HCT116 (cell line): ENCODE measurements at regions not wholly inside any gene's neighbourhood (a gene's known extent, or its start where the extent isn't known, plus 50 kb on each side); places are given as distances from the start of the nearest gene placed in this dataset.

Source experiments
- ATAC-seq: fragments of 200-7000 bp; cut with Tn5 transposase; 2 replicates; pipeline ENCODE4 v1.9.1; 2020; ENCODE audit warnings: mild to moderate bottlenecking, moderate library complexity
- BruUV-seq: library from RNA; stranded (reverse); fragments of 400-500 nt; replicated peaks from 2 replicates; lab custom pipeline; 2021; lab: Mats Ljungman, UMichigan
- CTCF ChIA-PET: fragments of 300-600 bp; sonication (Branson Sonifier 250); formaldehyde crosslinking; loops from one replicate; lab custom pipeline; 2021; ENCODE audit warnings: antibody characterized with exemption; lab: Charles Lee
- POLR2A ChIA-PET: fragments of 300-600, 350-600 bp; sonication (Branson Sonifier 250); formaldehyde crosslinking; loops from one replicate; lab custom pipeline; 2021; ENCODE audit warnings: antibody characterized with exemption; lab: Charles Lee
- RAD21 ChIA-PET, 2 experiments: fragments of 300-600 bp; sonication (Branson Sonifier 250); formaldehyde crosslinking; loops; one replicate each; lab custom pipeline; 2023; ENCODE audit warnings: low total read pairs in 2 of 2; ENCODE audit not compliant: uncharacterized antibody in 2 of 2, unreplicated experiment in 2 of 2, low non-redundant PET in 1 of 2; lab: Charles Lee
- DNase-seq: peaks from one replicate; pipeline ENCODE4 v3.0.0-alpha.2; 2010; ENCODE audit warnings: low read depth, low spot score
- H2AFZ ChIP-seq: fragments of 200-600 bp; shearing (Covaris generic), sonication (generic); 2 replicates; pipeline ENCODE4 v1.6.1; 2017; ENCODE audit warnings: low read depth, mixed run types, mixed read lengths, antibody characterized with exemption, low read length; ENCODE audit not compliant: poor library complexity, severe bottlenecking
- H3K27ac ChIP-seq: 2 replicates; pipeline ENCODE4 v1.5.1; 2012; ENCODE audit warnings: low read depth, low read length
- H3K27me3 ChIP-seq: fragments of 200-600 bp; sonication (generic); 2 replicates; pipeline ENCODE4 v1.6.1; 2016; ENCODE audit warnings: mixed run types, low read length, mixed read lengths; ENCODE audit not compliant: insufficient read depth
- H3K36me3 ChIP-seq, 2 experiments: fragments of 200-500 bp in 1 of 2; fragments of 200-600 bp in 1 of 2; sonication (Bioruptor generic) in 1 of 2; sonication (generic) in 1 of 2; 2 replicates each; pipeline versions ENCODE4 v1.5.1 to v1.6.1; 2014 to 2016; ENCODE audit warnings: low read length in 2 of 2, inconsistent platforms in 1 of 2, mixed read lengths in 1 of 2, mixed run types in 1 of 2; ENCODE audit not compliant: insufficient read depth in 2 of 2, control insufficient read depth in 1 of 2
- H3K4me1 ChIP-seq, 2 experiments: fragments of 200-600 bp in 1 of 2; sonication (generic) in 1 of 2; 2 replicates each; pipeline versions ENCODE4 v1.5.1 to v1.6.1; 2012 to 2017; ENCODE audit warnings: low read length in 2 of 2, inconsistent platforms in 1 of 2, mild to moderate bottlenecking in 1 of 2, mixed read lengths in 1 of 2, mixed run types in 1 of 2, moderate library complexity in 1 of 2; ENCODE audit not compliant: insufficient read depth in 2 of 2, control insufficient read depth in 1 of 2
- H3K4me2 ChIP-seq: fragments of 200-600 bp; sonication (generic); 2 replicates; pipeline ENCODE4 v1.6.1; 2017; ENCODE audit warnings: mixed run types, low read length, mixed read lengths
- H3K4me3 ChIP-seq, 2 experiments: fragments of 200-600 bp in 1 of 2; sonication (generic) in 1 of 2; replicated peaks in 1 of 2; 2 replicates each; pipeline ENCODE4 v1.5.1; 2011 to 2016; ENCODE audit warnings: low read length in 2 of 2, control low read depth in 1 of 2, low read depth in 1 of 2, mild to moderate bottlenecking in 1 of 2, mixed read lengths in 1 of 2, mixed run types in 1 of 2
- H3K79me2 ChIP-seq: fragments of 200-600 bp; sonication (generic); 2 replicates; pipeline ENCODE4 v1.6.1; 2017; ENCODE audit warnings: mild to moderate bottlenecking, mixed run types, low read length, moderate library complexity, mixed read lengths; ENCODE audit not compliant: insufficient read depth
- H3K9ac ChIP-seq: fragments of 200-600 bp; sonication (generic); 2 replicates; pipeline ENCODE4 v1.6.1; 2016; ENCODE audit warnings: low read length, mixed read lengths
- H3K9me2 ChIP-seq: fragments of 200-600 bp; sonication (generic), shearing (Covaris generic); 2 replicates; pipeline ENCODE4 v1.6.1; 2017; ENCODE audit warnings: mixed run types, mild to moderate bottlenecking, moderate library complexity; ENCODE audit not compliant: insufficient read depth
- H3K9me3 ChIP-seq, 2 experiments: fragments of 200-500 bp in 1 of 2; fragments of 200-600 bp in 1 of 2; sonication (Bioruptor generic) in 1 of 2; sonication (generic) in 1 of 2; 2 replicates each; pipeline ENCODE4 v1.6.1; 2014 to 2017; ENCODE audit warnings: low read length in 2 of 2, mixed read lengths in 2 of 2, inconsistent platforms in 1 of 2, low read depth in 1 of 2, mild to moderate bottlenecking in 1 of 2, mixed run types in 1 of 2, moderate library complexity in 1 of 2; ENCODE audit not compliant: control insufficient read depth in 1 of 2, insufficient read depth in 1 of 2
- H4K20me1 ChIP-seq: fragments of 200-600 bp; sonication (generic), shearing (Covaris generic); 2 replicates; pipeline ENCODE4 v1.6.1; 2017; ENCODE audit warnings: mixed run types, mild to moderate bottlenecking, moderate library complexity; ENCODE audit not compliant: insufficient read depth
- ATF3 ChIP-seq: IDR thresholded peaks from 2 replicates; pipeline ENCODE4 v1.6.1; 2012
- CBX3 ChIP-seq: IDR thresholded peaks from 2 replicates; pipeline ENCODE4 v1.6.1; 2012; ENCODE audit warnings: low read depth
- CEBPB ChIP-seq: IDR thresholded peaks from 2 replicates; pipeline ENCODE4 v1.6.1; 2012; ENCODE audit warnings: low read depth
- CTCF ChIP-seq, 3 experiments: fragments of 200-600 bp in 1 of 3; sonication (generic) in 1 of 3; IDR thresholded peaks in 2 of 3; conservative IDR thresholded peaks in 1 of 3; 2 replicates each; pipeline ENCODE4 v1.5.1; 2012 to 2017; ENCODE audit warnings: low read depth in 2 of 3, low read length in 2 of 3, antibody characterized with exemption in 1 of 3, borderline replicate concordance in 1 of 3, control low read depth in 1 of 3, mild to moderate bottlenecking in 1 of 3, mixed read lengths in 1 of 3, mixed run types in 1 of 3, moderate library complexity in 1 of 3; ENCODE audit not compliant: insufficient read depth in 1 of 3
- EGR1 ChIP-seq: IDR thresholded peaks from 2 replicates; pipeline ENCODE4 v1.6.1; 2012; ENCODE audit warnings: low read depth
- EZH2 ChIP-seq: fragments of 200-600 bp; sonication (generic); IDR thresholded peaks from 2 replicates; pipeline ENCODE4 v1.6.1; 2017; ENCODE audit warnings: antibody characterized with exemption, mixed run types
- EZH2phosphoT487 ChIP-seq: fragments of 200-600 bp; IDR thresholded peaks from 2 replicates; pipeline ENCODE4 v1.6.1; 2018; ENCODE audit warnings: antibody characterized with exemption, borderline replicate concordance
- POLR2A ChIP-seq: IDR thresholded peaks from 2 replicates; pipeline ENCODE4 v1.7.0; 2011; ENCODE audit warnings: borderline replicate concordance; ENCODE audit not compliant: insufficient read depth, insufficient read length; ENCODE audit errors: extremely low read depth
- RAD21 ChIP-seq: IDR thresholded peaks from 2 replicates; pipeline ENCODE4 v1.6.1; 2012; ENCODE audit warnings: low read depth, mild to moderate bottlenecking
- YY1 ChIP-seq: IDR thresholded peaks from 2 replicates; pipeline ENCODE4 v1.6.1; 2011; ENCODE audit warnings: low read length, low read depth, moderate library complexity, mild to moderate bottlenecking; ENCODE audit not compliant: insufficient replicate concordance; ENCODE audit errors: extremely low read depth
- ZNF274 ChIP-seq: fragments of 200-500 bp; sonication (Bioruptor generic); IDR thresholded peaks from 2 replicates; pipeline ENCODE4 v1.6.1; 2014; ENCODE audit warnings: mild to moderate bottlenecking, low read depth, low read length, inconsistent platforms
- intact Hi-C: fragments of 100-400 bp; cut with micrococcal nuclease; formaldehyde crosslinking; loops from 2 replicates; pipeline ENCODE4 v1.10.0; 2022
- TF ChIP-seq, protein P1 (sequence below): IDR thresholded peaks from 2 replicates; pipeline ENCODE4 v1.6.1; 2012
- TF ChIP-seq, protein P2 (sequence below): IDR thresholded peaks from 2 replicates; pipeline ENCODE4 v1.6.1; 2012; ENCODE audit warnings: low read depth

DNA sequence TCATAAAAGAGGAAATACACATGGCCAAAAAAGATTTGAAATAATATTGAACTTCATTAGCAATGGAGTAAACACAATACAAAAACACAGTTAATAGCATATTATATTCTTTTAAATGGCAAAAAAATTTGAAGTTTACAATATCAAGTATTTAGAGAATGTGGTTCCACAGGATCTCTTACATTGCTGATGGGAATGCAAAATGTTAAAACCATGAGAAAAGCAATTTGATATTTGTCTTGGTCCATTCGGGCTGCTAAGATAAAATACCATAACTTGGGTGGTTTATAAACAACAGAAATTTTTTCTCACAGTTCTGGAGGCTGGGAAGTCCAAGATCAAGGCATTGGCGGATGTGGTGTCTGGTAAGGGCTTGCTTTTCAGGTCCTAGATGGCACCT is 154.0 kb upstream of the PLN start:
- H2AFZ ChIP-seq: no peak overlapping the region
- no peaks in the 10 kb centered on the region for H3K79me2 ChIP-seq
- BruUV-seq: no TSS peak
- H3K9ac ChIP-seq: no peak overlapping the region
- no peak overlapping the region for H3K27ac ChIP-seq
- POLR2A ChIA-PET: no interaction called here
- no peak overlapping the region for H3K4me2 ChIP-seq
- H3K4me1 ChIP-seq: no peaks in the 10 kb centered on the region
- no peaks in the 10 kb centered on the region for H3K27me3 ChIP-seq
- DNase-seq (no peak), ATAC-seq (no peak)
- no peaks in the 10 kb centered on the region for H3K36me3 ChIP-seq
- H3K9me2 ChIP-seq: no peaks in the 10 kb centered on the region
- H4K20me1 ChIP-seq: no peaks in the 10 kb centered on the region
- H3K9me3 ChIP-seq: no peaks in the 10 kb centered on the region
- intact Hi-C loops: no loop called here
- H3K4me3 ChIP-seq: no peak overlapping the region
- RAD21 ChIA-PET: no interaction called here
- TF ChIP-seq ZNF274 (no peak), POLR2A (no peak), CEBPB (no peak), RAD21 (no peak), CTCF (IDR thresholded peaks at IDR 0.05 in 2 of 3, conservative IDR thresholded peaks at IDR 0.05 in 1 of 3; ENCODE audit: borderline replicate concordance in 1 of 3, insufficient read depth in 1 of 3, low read depth in 2 of 3, low read length in 2 of 3) (no peak), EGR1 (no peak)
- TF ChIP-seq, all 23 proteins: peak for 0
- CTCF ChIA-PET: no interaction called here

- H3K4me2 ChIP-seq: no peak overlapping the region
- no peaks in the 10 kb centered on the region for H3K9me2 ChIP-seq
- intact Hi-C loops: no loop called here
- no peaks in the 10 kb centered on the region for H3K79me2 ChIP-seq
- RAD21 ChIA-PET: no interaction called here
- no peak overlapping the region for H3K27ac ChIP-seq
- POLR2A ChIA-PET: no interaction called here
- no peak overlapping the region for H3K4me3 ChIP-seq
- no TSS peak for BruUV-seq
- H4K20me1 ChIP-seq: no peaks in the 10 kb centered on the region
- DNase-seq: no peak
- H2AFZ ChIP-seq: no peak overlapping the region
- no peaks in the 10 kb centered on the region for H3K36me3 ChIP-seq
- no peaks in the 10 kb centered on the region for H3K9me3 ChIP-seq
- H3K27me3 ChIP-seq: no peaks in the 10 kb centered on the region
- ATAC-seq: no peak
- no peak overlapping the region for H3K9ac ChIP-seq
- CTCF ChIA-PET: no interaction called here
- H3K4me1 ChIP-seq: no peaks in the 10 kb centered on the region
- no peak for TF ChIP-seq EZH2phosphoT487
- no peak for TF ChIP-seq EZH2
- TF ChIP-seq, protein P1, sequence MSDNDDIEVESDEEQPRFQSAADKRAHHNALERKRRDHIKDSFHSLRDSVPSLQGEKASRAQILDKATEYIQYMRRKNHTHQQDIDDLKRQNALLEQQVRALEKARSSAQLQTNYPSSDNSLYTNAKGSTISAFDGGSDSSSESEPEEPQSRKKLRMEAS: no peak
- TF ChIP-seq EGR1: no peak
- TF ChIP-seq YY1: no peak
- no peak for TF ChIP-seq ATF3
- TF ChIP-seq CBX3: no peak
- TF ChIP-seq, protein P2, sequence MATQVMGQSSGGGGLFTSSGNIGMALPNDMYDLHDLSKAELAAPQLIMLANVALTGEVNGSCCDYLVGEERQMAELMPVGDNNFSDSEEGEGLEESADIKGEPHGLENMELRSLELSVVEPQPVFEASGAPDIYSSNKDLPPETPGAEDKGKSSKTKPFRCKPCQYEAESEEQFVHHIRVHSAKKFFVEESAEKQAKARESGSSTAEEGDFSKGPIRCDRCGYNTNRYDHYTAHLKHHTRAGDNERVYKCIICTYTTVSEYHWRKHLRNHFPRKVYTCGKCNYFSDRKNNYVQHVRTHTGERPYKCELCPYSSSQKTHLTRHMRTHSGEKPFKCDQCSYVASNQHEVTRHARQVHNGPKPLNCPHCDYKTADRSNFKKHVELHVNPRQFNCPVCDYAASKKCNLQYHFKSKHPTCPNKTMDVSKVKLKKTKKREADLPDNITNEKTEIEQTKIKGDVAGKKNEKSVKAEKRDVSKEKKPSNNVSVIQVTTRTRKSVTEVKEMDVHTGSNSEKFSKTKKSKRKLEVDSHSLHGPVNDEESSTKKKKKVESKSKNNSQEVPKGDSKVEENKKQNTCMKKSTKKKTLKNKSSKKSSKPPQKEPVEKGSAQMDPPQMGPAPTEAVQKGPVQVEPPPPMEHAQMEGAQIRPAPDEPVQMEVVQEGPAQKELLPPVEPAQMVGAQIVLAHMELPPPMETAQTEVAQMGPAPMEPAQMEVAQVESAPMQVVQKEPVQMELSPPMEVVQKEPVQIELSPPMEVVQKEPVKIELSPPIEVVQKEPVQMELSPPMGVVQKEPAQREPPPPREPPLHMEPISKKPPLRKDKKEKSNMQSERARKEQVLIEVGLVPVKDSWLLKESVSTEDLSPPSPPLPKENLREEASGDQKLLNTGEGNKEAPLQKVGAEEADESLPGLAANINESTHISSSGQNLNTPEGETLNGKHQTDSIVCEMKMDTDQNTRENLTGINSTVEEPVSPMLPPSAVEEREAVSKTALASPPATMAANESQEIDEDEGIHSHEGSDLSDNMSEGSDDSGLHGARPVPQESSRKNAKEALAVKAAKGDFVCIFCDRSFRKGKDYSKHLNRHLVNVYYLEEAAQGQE: no peak
- no peak for TF ChIP-seq POLR2A
Measured at GRCh38 chr6:118396969-118397368, 151.1 kb upstream of the PLN start.
